Muscle of arm (tissue), 1 donor: ENCODE measurements at regions not wholly inside any gene's neighbourhood (a gene's known extent, or its start where the extent isn't known, plus 50 kb on each side); places are given as distances from the start of the nearest gene placed in this dataset.
"Not testable (repeated sequence)": the region's sequence is repeated elsewhere in the genome, so short reads cannot be mapped to it uniquely, and the experiment has no call there.

Source experiments
- DNase-seq: peaks from one replicate; pipeline ENCODE4 v3.0.0-alpha.2; 2013

DNA sequence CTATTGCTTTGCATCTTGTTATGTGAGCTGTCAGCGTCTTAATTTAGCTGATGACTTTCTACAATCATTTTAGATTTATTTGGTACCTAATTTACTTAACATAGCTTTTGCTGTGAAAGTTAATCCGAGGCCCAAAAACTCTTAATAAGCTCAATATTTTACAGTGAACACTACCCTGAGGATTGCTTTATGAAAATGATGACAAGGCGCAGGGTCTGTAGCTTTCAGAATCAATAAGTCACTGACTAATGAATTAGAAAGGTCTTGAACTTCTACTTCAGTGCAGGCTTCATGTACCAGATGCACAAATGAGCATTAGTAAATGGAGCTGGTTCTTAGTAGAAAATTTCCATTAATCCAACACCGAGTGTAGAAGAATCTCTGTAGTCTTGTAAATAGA, 81.4 kb upstream of the ZNF366 start:
- DNase-seq, result no peak

DNA sequence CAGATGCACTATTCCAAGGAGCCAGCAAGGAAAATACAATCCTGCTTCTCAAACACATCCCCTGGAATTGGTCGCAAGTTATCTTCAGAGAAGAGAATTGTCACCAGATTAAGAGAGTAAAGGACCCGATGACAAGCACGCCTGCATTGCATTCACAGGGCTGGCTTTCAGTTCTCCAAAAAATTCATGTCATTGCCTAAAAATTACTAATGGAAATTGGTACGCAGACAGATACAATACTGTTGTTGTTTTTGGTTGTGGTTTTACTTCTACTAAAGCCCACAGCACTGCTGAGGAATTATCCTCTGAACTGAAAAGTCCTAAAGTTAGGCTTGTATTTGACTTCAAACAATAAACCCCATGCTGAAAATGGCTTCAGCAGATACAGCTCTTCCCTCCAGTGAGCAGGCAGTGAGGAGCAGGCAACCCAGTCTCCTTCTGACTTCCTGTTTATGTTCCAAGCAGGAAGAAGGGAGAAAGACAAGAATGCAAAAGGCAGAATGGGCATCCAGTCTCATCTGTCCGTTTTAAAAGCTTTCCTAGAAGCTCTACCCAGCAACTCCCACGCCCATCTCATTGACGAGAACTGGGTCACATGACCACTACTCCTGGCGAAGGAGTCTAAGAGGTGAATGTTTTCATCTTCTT, 80.6 kb upstream of the ZNF366 start:
- no peak for DNase-seq

- no peak for DNase-seq
Measured at GRCh38 chr5:72586788-72587530, 79.7 kb upstream of the ZNF366 start.

- DNase-seq, result no peak
Measured at GRCh38 chr5:72584466-72584865, 77.3 kb upstream of the ZNF366 start.

- DNase-seq, result not testable (repeated sequence)
Measured at GRCh38 chr5:72579290-72579689, 72.1 kb upstream of the ZNF366 start.

- no peak for DNase-seq
Measured at GRCh38 chr5:72572236-72572765, 65.1 kb upstream of the ZNF366 start.

DNA sequence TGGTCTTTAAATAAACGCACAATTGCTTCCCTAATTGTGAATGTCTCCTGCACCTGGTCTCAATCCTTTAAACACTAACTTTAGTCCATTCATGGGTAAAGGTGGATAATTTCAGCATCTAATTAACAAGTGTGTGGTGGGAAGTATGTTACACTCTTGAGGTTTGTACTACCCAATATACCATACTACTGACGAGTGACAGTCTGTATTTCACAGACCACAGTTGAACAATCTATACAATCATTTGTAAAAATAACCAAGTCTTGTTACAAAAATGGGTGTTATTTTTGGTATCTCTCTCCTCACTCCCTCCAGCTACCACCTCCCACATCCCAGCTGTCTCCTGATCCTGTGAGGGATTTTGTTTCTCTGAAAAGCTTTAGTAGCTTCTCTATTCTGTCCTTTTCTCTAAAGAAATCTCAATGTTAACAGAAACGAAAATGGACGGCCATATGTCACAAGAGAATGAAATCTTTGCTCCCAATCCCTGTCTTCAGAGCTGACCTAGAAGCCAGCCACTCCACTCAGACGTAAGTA, 62.3 kb upstream of the ZNF366 start:
- DNase-seq, result no peak

DNA sequence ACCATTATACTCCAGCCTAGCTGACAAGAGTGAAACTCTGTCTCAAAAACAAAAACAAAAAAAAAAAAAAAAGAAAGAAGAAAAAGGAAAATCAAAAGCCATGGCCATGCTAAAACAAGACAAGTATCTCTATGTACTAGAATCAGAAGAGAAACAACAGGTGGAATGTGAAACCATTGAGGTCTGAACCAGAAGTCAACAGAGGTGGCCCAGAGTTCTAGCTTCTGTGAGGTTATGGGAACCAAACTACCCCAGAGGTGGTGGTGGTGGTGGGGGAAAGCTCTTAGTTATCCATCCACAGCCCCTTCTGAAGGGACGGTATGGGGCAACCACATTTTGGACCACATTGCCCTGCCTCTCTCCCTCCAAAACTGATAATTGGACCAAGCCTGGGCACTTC, 59.5 kb upstream of the ZNF366 start:
- no peak for DNase-seq

- no peak for DNase-seq
Measured at GRCh38 chr5:72565513-72566289, 58.5 kb upstream of the ZNF366 start.

GRCh38 chr5:72562717-72563116, 55.5 kb upstream of the ZNF366 start:
- no peak for DNase-seq

GRCh38 chr5:72561148-72561972, 54.1 kb upstream of the ZNF366 start:
- no peak for DNase-seq

DNA sequence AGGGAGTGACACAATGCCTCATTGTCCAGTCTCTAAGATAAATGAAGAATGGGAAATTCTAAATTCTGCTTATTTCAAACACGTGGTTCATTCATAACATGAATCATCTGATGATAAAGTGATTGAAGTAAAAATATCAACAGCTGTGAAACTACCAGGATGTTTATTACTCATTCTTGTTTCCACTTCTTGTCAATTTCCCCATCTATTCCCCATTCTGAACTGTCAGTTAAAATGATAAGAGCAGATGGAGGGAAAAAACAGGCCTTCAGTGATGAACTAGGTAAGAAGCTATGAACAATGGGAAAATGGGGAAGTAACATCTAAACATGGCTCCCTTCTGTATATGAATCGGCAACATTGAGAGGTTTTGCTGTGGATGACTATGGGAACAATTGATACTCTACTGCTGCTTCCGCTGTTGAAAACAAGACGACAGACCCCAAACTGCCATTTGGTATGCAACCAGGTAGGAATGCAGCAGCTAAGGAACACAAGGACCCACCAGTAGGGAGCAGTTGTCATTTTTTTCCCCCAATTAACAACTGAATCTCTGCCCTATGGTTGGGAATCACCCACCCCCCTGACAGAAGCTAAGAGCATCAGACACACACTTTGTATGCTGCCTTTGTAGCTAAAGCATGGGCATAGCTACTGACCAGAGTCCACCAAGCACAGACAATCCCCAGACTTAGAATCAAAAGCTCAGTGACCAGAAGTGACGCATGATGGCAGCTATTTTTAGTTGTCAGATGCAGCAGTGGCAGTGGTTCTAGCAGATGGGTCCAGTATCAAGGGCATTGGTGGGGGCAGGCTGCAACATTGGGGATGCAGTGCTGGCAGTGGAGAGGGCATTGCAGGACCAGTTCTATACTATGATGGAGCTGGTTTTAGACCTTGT, 52.9 kb upstream of the ZNF366 start:
- DNase-seq, result no peak

DNA sequence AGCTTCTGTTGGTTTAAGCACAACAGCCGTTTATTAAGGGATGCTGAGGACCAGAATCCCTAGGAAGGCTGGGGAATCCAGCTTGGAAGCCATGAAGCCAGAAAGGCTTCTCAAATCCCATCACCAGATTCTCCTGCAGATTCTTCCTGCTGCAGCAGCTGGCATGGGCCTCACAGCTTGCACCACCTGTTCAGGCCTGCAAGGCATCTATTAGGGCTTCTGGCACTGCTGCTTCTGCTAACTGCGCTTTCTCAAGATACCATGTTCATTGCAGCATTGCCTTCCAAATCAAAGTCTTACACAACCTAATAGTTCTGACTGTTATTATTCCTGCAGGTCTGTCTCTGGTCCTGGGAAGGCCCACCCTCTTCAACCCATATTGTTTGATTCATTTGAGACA, 51.2 kb upstream of the ZNF366 start:
- DNase-seq, result peak; percentile 16

DNA sequence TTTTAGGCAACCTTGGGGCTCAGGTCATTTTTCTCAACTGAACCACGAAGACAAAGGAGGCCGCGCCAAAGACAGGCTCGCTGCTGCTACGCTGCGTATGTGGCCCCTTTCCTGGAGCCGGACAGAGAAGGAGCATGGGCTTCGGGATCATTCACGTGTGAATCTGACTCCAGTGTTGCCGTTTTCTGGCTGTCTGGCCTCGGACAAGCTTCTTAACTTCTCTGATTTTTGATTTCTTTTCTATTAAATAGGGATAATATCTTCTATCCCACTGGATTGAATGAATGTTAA, 50.8 kb upstream of the ZNF366 start:
- DNase-seq, result no peak

- DNase-seq, result peak; percentile 25
Measured at GRCh38 chr5:72557167-72558045, 50.2 kb upstream of the ZNF366 start.
